Esophagus squamous epithelium (tissue), 4 donors: ENCODE measurements at regions not wholly inside any gene's neighbourhood (a gene's known extent, or its start where the extent isn't known, plus 50 kb on each side); places are given as distances from the start of the nearest gene placed in this dataset.

Experiments used
- POLR2A ChIP-seq, 4 donors: fragments of 450-650 bp; IDR thresholded peaks; one replicate each; pipeline ENCODE4 v1.6.1; 2017; ENCODE audit warnings: antibody characterized with exemption in 4 of 4, mild to moderate bottlenecking in 4 of 4, moderate library complexity in 3 of 4
- TF ChIP-seq, protein P1 (sequence below), 6 experiments: fragments of 450-650 bp in 4 of 6; fragments of 200-600 bp in 2 of 6; sonication (generic) in 2 of 6; IDR thresholded peaks; one replicate each; pipeline ENCODE4 v1.5.1; 2016 to 2019; ENCODE audit warnings: antibody characterized with exemption in 6 of 6, mild to moderate bottlenecking in 4 of 6, moderate library complexity in 4 of 6

DNA sequence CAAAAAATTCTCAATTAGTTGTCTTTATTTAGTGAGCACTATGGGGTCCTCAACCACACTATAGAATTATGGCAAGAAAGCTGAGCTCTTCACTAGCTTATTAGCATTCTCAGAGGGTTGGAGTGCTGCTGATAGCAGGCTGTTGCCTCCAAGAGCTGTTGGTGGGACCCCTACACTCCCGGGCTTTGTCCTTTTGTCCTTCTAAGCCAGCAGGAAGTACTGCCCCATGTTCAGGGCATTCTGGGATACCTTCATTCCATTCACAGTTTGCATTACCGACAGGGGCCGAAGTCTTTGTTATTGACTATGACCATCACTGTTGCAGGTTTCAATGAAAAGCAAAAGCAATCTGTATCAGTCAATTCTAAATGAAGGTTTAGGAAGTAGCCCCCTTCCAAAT, 89.5 kb upstream of the OTX2 start:
- TF ChIP-seq, protein P1, sequence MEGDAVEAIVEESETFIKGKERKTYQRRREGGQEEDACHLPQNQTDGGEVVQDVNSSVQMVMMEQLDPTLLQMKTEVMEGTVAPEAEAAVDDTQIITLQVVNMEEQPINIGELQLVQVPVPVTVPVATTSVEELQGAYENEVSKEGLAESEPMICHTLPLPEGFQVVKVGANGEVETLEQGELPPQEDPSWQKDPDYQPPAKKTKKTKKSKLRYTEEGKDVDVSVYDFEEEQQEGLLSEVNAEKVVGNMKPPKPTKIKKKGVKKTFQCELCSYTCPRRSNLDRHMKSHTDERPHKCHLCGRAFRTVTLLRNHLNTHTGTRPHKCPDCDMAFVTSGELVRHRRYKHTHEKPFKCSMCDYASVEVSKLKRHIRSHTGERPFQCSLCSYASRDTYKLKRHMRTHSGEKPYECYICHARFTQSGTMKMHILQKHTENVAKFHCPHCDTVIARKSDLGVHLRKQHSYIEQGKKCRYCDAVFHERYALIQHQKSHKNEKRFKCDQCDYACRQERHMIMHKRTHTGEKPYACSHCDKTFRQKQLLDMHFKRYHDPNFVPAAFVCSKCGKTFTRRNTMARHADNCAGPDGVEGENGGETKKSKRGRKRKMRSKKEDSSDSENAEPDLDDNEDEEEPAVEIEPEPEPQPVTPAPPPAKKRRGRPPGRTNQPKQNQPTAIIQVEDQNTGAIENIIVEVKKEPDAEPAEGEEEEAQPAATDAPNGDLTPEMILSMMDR (IDR thresholded peaks at IDR 0.05), result no peak
- no peak for TF ChIP-seq POLR2A (IDR thresholded peaks at IDR 0.05)
